Right lobe of liver (tissue), 6 donors: ENCODE measurements at regions not wholly inside any gene's neighbourhood (a gene's known extent, or its start where the extent isn't known, plus 50 kb on each side); places are given as distances from the start of the nearest gene placed in this dataset.

Experiments
- ATAC-seq, 4 donors: fragments of 200-7000 bp; cut with Tn5 transposase; one replicate each; pipeline ENCODE4 v1.9.1; 2020; ENCODE audit warnings: mild to moderate bottlenecking in 4 of 4, moderate library complexity in 4 of 4
- DNase-seq, 3 donors: peaks; one replicate each; pipeline ENCODE4 v3.0.0-alpha.2; 2020
- H3K27ac ChIP-seq, 3 donors: fragments of 200-600 bp; one replicate each; pipeline ENCODE4 v1.8.0; 2022
- H3K27me3 ChIP-seq, 2 donors: fragments of 200-600 bp; one replicate each; pipeline ENCODE4 v1.8.0; 2022
- H3K36me3 ChIP-seq, 4 donors: fragments of 200-600 bp; sonication (generic) in 1 of 4; one replicate each; pipeline versions ENCODE4 v1.5.1 to v1.8.0; 2017 to 2022; ENCODE audit warnings: control low read depth in 1 of 4
- H3K4me1 ChIP-seq, 4 donors: fragments of 200-600 bp; sonication (generic) in 1 of 4; one replicate each; pipeline versions ENCODE4 v1.5.1 to v1.8.0; 2017 to 2022; ENCODE audit warnings: control low read depth in 1 of 4
- H3K4me3 ChIP-seq, 3 donors: fragments of 200-600 bp; one replicate each; pipeline ENCODE4 v1.8.0; 2022
- H3K9me3 ChIP-seq, 4 donors: fragments of 200-600 bp; sonication (generic) in 1 of 4; one replicate each; pipeline versions ENCODE4 v1.5.1 to v1.8.0; 2017 to 2022; ENCODE audit warnings: control low read depth in 1 of 4
- POLR2A ChIP-seq: fragments of 450-650 bp; IDR thresholded peaks from one replicate; pipeline ENCODE4 v1.6.1; 2017; ENCODE audit warnings: antibody characterized with exemption, mild to moderate bottlenecking
- WGBS: methylation state at CpG from one replicate; pipeline ENCODE4 v1.1.6; 2018; ENCODE audit warnings: low coverage, low lambda C conversion rate; ENCODE audit not compliant: insufficient coverage; ENCODE audit errors: missing lambda C conversion rate; 5-methylcytosine and 5-hydroxymethylcytosine counted together
- intact Hi-C, 2 donors: fragments of 100-400 bp; cut with DNase I; formaldehyde crosslinking; loops; one replicate each; pipeline versions ENCODE4 v1.11.2 to v1.14.1; 2022
- TF ChIP-seq, protein P1 (sequence below), 4 donors: fragments of 200-600 bp in 3 of 4; fragments of 450-650 bp in 1 of 4; IDR thresholded peaks; one replicate each; pipeline versions ENCODE4 v1.5.1 to v1.8.0; 2016 to 2022; ENCODE audit warnings: antibody characterized with exemption in 4 of 4, mild to moderate bottlenecking in 2 of 4
- donor health status: DM: no; HTN: yes; CAD: no.
- donor health status: DM: no; HTN: no; CAD: no.
- donor health status: DM: no; HTN: no; CAD: no.
- donor health status: DM: no; HTN: yes; CAD: no.
- donor health status: DM: no; HTN: yes; CAD: no.

DNA sequence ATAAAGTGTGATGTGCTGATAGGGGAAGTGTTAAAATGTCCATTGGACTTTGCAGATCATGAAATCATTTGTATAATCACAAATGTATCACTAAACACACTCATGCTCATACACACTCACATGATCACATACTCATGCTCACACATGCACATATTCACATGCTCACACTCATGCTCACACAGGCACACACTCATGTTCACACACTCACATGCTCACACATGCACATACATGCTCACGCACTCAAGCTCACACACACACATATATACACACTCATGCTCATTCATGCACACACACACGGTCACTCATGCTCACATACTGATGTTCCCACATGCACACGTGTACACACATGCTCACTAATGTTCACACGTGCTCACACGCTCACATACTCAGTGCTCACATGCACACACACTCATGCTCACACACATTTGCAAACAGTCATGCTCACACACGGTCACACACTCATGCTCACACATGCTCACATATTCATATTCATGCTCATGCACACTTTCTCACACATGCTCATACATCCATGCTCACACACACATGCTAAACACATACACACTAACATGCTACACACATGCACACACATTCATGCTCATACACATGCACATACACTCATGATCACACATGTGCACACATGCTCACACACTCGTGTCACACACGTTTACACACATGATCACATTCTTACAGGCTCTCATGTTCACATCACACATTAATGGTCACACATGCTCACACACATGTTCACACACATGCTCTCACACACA lies 116.7 kb upstream of the GJB6 start:
- H3K27me3 ChIP-seq: no peaks in the 10 kb centered on the region
- ATAC-seq (no peak), DNase-seq (no peak)
- H3K4me3 ChIP-seq: no peak overlapping the region
- intact Hi-C loops: no loop called here
- H3K4me1 ChIP-seq: no peaks in the 10 kb centered on the region
- H3K27ac ChIP-seq: no peak overlapping the region
- WGBS: 77% methylated on average over 8 of the region's 8 CpGs
- no peaks in the 10 kb centered on the region for H3K9me3 ChIP-seq
- H3K36me3 ChIP-seq: no peaks in the 10 kb centered on the region
- TF ChIP-seq POLR2A: no peak
- TF ChIP-seq, protein P1, sequence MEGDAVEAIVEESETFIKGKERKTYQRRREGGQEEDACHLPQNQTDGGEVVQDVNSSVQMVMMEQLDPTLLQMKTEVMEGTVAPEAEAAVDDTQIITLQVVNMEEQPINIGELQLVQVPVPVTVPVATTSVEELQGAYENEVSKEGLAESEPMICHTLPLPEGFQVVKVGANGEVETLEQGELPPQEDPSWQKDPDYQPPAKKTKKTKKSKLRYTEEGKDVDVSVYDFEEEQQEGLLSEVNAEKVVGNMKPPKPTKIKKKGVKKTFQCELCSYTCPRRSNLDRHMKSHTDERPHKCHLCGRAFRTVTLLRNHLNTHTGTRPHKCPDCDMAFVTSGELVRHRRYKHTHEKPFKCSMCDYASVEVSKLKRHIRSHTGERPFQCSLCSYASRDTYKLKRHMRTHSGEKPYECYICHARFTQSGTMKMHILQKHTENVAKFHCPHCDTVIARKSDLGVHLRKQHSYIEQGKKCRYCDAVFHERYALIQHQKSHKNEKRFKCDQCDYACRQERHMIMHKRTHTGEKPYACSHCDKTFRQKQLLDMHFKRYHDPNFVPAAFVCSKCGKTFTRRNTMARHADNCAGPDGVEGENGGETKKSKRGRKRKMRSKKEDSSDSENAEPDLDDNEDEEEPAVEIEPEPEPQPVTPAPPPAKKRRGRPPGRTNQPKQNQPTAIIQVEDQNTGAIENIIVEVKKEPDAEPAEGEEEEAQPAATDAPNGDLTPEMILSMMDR (IDR thresholded peaks at IDR 0.05): no peak

DNA sequence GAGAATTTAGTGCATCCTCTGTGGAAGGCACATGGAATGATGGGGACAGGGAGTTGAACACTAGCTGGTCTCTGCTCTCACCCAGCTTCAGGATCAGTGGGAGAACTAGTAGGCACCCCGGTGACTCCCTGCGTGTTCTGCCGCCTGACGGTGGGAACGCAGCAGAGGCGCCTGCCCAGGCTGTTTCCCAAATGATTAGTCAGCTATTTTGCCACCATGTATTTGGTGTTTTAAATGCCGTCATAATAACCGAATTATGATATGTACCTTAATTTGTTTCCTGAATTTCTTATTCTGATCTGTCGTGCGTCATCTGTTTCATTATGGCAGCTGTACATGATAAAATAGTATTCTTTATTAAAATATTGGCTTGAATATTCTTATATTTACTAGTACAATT lies 115.9 kb upstream of the GJB6 start:
- Histone ChIP-seq H3K4me1 (no peaks in the 10 kb centered on the region), H3K27ac (no peak overlapping the region), H3K4me3 (no peak overlapping the region), H3K36me3 (no peaks in the 10 kb centered on the region), H3K9me3 (no peaks in the 10 kb centered on the region), H3K27me3 (no peaks in the 10 kb centered on the region)
- intact Hi-C loops: no loop called here
- DNase-seq (no peak), ATAC-seq (no peak)
- 88% methylated on average over 4 of the region's 10 CpGs for WGBS
- TF ChIP-seq POLR2A: no peak
- TF ChIP-seq, protein P1 (IDR thresholded peaks at IDR 0.05): no peak

DNA sequence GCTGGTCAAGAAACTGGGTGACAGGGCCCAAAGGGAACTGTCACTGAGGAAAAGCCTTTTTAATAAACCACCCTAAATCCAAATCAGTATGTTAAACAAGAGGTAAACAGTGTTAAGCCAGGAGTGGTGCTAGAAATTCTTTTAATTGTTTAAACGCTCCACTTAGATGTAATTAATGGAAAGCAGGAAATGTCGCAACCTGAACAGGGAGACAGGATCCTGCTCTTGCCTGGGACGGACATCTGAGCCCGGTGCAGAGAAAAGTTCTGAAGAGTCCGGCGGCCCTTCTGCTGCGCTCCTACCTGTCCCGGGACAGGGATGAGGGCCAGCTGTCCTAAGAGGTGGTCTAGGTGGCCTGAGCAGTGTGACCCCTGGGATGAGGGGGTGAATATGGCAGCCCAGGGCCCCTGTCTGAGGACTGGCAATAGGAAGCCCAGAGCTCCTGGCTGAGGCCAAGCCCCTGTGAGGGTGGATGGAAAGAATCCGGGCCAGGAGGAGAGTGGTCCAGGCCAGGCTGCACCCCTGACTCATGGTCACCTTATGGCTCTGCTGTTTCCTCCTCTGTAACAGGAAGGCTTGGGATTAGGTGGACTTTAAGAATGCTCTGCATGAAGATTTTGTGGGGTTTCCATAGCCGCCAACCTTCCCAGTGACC lies 112.8 kb upstream of the GJB6 start:
- no peak for ATAC-seq

DNA sequence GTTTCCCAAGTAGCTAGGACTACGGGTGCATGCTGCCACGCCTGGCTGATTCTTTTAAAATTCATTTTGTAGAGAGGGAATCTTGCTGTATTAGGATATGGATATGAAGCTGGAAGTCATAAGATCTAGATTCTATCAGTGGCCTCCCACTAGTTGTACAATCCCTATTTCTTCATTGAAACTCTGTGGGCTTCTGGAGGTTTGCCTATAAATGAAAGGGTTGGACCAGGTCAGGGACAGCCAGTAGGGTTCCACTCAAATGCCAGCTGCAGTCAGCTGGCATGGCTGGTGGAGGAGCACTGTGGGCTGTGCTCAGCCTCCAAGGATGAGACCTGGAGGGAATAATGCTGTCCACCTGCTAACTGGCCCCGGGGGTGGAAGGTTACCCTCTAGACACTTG lies 110.2 kb upstream of the GJB6 start:
- Histone ChIP-seq H3K36me3 (no peaks in the 10 kb centered on the region), H3K9me3 (no peaks in the 10 kb centered on the region), H3K4me3 (no peak overlapping the region), H3K27ac (no peak overlapping the region), H3K4me1 (no peaks in the 10 kb centered on the region), H3K27me3 (no peaks in the 10 kb centered on the region)
- ATAC-seq (no peak), DNase-seq (no peak)
- WGBS: 85% methylated on average over 3 of the region's 3 CpGs
- TF ChIP-seq, protein P1 (IDR thresholded peaks at IDR 0.05): no peak
- TF ChIP-seq POLR2A: no peak
- intact Hi-C loops: no loop called here

More for the DNA sequence above, 112.8 kb upstream of the GJB6 start:
- no peak for DNase-seq
- 55% methylated on average over 3 of the region's 10 CpGs for WGBS
- no peaks in the 10 kb centered on the region for H3K36me3 ChIP-seq
- intact Hi-C loops: no loop called here
- H3K4me3 ChIP-seq: no peak overlapping the region
- no peaks in the 10 kb centered on the region for H3K27me3 ChIP-seq
- TF ChIP-seq POLR2A: no peak
- TF ChIP-seq, protein P1 (IDR thresholded peaks at IDR 0.05): no peak
- H3K27ac ChIP-seq: no peak overlapping the region
- no peaks in the 10 kb centered on the region for H3K9me3 ChIP-seq
- no peaks in the 10 kb centered on the region for H3K4me1 ChIP-seq
